C4-2B (cell line): ENCODE measurements at regions not wholly inside any gene's neighbourhood (a gene's known extent, or its start where the extent isn't known, plus 50 kb on each side); places are given as distances from the start of the nearest gene placed in this dataset.

Experiments
- ZFX ChIP-seq: fragments of 450-650 bp; IDR thresholded peaks from 2 replicates; pipeline ENCODE4 v1.6.1; 2017
- TF ChIP-seq, protein P1 (sequence below): fragments of 450-650 bp; conservative IDR thresholded peaks from 2 replicates; pipeline ENCODE4 v1.5.1; 2017; ENCODE audit warnings: mild to moderate bottlenecking

DNA sequence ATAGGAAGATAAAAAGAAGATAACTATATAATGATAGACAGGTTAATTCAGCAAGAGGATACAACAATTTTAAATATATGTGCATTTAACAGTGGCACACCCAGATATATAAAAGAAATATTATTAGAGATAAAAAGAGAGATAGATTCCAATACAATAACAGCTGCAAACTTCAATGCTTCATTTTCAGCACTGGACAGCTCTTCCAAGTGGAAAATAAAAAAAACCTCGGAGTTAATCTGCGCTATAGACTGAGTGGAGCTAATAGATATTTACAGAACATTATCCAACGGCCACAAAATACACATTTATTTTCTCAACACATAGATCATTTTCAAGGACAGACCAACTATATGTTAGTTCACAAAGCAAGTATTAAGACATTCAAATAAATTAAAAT is 1229.5 kb upstream of the CDH6 start:
- TF ChIP-seq, protein P1, sequence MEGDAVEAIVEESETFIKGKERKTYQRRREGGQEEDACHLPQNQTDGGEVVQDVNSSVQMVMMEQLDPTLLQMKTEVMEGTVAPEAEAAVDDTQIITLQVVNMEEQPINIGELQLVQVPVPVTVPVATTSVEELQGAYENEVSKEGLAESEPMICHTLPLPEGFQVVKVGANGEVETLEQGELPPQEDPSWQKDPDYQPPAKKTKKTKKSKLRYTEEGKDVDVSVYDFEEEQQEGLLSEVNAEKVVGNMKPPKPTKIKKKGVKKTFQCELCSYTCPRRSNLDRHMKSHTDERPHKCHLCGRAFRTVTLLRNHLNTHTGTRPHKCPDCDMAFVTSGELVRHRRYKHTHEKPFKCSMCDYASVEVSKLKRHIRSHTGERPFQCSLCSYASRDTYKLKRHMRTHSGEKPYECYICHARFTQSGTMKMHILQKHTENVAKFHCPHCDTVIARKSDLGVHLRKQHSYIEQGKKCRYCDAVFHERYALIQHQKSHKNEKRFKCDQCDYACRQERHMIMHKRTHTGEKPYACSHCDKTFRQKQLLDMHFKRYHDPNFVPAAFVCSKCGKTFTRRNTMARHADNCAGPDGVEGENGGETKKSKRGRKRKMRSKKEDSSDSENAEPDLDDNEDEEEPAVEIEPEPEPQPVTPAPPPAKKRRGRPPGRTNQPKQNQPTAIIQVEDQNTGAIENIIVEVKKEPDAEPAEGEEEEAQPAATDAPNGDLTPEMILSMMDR = no peak
- no peak for TF ChIP-seq ZFX
